ENCODE measurements at regions not wholly inside any gene's neighbourhood (a gene's known extent, or its start where the extent isn't known, plus 50 kb on each side); places are given as distances from the start of the nearest gene placed in this dataset.

DNA sequence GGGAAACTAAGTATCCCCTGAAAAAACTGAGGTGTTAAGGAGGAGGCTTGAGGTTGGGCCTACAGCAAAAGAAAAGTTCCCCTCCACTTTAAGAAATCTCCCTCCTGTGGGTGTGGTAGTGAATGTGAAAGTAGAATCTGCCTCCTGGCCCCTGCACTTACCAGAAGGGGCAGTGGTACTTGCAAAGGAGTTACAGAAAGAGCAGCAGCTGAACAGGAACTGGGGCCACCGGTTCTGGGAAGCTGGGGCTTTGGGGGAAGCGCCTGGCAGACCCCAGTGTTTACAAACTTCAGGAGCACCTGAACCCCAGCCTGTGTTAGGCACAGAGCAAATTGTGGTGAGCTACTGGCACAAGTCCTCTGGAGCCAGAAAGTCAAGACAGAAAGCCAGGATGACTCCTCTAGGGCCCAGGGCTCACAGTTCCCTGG, 250.2 kb upstream of the FGGY start:
- DNase-seq (ENCODE audit: extremely low read depth in 1 of 2, low read depth in 1 of 2) = no peak

DNA sequence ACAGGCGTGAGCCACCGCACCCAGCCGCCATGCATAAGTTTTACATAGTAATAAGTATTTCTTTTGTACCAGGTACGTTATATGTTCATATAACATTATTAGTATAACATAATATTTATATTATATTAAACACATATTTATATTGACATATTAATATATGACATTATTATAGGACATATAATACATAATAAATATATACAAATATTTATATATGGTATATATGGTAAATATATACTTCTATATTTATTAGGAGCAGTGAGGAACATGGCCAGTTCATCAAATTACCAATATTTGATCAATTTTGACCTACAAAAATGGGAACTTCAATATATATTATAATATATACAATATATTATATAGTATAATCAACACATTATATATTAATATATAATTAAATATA, 245.9 kb upstream of the FGGY start:
- DNase-seq (ENCODE audit: extremely low read depth in 1 of 2, low read depth in 1 of 2) = no peak

DNA sequence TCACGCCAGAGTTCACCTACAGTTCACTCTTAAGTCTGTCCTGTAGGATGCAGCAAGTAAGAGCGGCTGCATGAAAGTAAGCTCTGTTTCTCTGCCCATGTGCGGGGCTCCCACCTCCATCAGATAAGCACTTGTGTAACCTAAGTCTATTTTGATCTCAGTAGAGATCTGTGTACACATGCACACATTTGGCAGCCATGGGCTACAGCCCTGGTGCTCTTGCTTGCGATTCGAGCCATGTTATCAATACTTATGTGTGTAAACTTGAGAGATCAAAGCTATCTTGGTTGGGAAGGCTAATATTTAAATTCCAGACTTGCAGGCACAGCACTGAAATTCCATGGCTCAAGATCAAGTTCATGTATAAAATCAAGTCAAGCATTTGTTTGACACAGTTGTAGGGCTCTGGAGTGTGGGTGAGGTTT, 244.7 kb upstream of the FGGY start:
- DNase-seq (ENCODE audit: extremely low read depth in 1 of 2, low read depth in 1 of 2) = no peak

DNA sequence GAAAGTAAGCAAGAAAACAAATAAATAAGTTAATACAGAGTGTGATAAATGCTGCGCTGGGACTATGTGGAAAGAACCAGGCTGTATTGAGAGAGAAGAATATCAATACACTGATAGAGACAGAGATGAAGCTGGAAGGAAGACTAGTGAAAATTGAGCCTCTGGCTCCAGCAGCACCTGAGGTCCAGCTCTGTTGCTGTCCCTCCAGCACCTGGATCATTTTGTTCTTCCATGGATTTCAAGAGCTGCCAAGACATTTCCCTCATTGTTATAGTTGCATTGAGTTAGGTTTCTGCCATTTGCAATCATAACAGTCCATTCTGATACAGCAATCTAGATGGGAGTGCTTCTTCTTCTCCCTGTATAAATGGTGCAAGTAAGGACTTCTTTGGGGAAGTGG, 242.7 kb upstream of the FGGY start:
- no peak for DNase-seq (ENCODE audit: extremely low read depth in 1 of 2, low read depth in 1 of 2)

DNA sequence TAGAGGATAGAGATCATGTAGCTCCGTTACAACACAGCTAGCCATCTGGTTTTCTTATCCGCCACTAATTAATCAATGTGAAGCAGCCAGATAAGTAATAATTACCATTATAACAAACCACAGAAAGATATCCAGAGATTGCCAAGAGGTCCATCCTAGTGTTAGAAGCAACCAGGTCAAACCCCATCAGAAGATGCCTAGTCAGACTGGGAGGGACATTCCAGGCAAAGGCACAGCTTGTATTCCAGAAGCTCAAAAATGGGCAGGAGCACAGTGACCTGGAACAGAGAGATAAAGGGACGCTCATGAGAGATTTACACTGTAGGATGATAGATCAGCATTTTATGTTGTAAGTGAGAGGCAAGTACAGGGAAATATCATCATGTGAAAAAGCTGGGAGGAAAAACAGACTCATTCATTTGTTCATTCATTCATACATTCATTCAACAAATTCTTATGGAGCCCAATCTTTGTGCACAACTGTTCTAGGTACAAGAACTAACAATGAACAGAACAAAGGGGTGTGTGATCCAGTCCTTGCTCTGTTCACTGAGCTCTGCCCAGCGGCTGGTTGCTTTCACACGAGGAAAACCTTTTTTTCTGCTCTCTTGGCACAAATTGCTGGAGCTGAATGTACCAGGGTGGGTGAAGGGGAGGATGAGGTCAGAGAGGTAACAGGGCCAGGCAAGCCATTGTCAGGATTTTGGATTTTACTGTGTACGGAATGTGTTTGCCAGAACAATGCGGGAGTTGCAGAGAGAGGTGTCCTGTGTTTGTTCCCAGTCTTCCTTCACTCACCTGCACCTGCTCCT, 240.8 kb upstream of the FGGY start:
- no peak for DNase-seq (ENCODE audit: extremely low read depth in 1 of 2, low read depth in 1 of 2)

- no peak for DNase-seq (ENCODE audit: extremely low read depth in 1 of 2, low read depth in 1 of 2)
Measured at GRCh38 chr1:59057211-59057694, 239.6 kb upstream of the FGGY start.

DNA sequence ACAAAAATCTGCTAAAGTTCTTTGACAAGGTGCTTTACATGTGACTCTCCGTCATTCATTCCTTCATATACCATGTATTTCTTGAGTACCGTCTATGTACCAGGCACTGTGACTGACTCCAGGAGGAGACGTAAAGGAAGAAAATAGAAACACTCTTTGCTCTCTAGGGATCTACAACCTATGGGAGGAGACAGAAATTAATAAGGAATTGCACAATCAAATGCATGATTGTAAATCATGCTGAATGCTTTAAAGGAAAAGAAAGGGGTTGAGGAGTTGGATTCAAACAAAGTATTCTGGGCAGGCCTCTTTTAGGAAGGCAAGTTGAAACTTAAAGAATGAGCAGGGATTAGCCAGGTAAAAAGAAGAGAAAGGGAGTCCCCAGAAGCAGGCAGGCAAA, 239.1 kb upstream of the FGGY start:
- no peak for DNase-seq (ENCODE audit: extremely low read depth in 1 of 2, low read depth in 1 of 2)

DNA sequence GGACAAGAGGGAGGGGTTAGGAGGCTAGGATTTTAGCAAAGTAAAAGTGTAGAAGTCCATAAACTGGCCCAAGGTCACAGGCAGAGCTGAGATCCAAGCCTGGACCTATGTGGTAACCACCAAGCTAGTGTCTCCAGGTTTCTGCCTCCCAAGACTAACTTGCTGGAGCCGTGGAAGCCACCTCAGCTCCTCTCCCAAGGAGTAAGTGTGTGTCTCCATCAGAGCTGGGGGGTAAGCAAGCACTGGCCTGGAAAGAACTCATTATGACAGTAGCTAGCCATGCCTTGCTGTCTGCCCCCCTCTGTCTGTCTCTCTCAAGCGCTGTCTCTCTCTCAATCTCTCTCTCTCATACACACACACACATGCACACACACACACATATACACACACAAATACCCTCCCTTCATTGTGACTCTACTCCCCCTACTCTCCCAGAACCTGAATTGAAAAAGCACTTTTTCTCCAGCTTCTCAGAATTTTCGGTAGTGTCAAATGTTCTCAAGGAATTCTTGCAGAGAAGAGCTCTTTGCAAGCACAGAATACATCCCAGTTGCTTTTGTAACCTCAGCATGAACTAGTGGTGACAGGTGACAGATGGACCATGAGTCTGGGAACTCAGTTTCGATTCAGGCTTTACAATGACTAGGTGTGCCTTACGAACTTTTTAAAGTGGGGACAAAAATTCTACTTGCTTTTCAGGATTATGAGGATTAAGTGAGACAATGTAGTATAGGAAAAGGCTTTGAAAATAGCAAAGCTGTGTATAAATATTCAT, 238.0 kb upstream of the FGGY start:
- DNase-seq (ENCODE audit: extremely low read depth in 1 of 2, low read depth in 1 of 2) = no peak

DNA sequence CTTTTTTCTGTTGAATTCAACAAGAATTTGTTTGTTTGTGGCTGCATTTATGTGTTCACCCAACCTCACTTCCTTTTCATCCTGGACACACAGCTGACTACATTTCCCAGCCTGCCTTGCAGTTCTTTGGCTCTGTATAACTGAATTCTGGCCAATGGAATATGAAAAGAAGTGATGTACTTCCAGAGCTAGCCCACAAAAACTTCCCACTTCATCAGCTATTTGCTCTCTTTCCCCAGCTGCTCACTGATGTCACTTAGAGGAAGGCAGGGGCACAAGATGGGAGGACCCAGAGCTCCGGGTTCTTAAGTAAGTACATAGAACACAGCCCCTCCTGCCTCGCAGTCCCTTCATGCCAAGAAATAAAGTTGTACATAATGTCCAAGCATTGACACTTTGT, 235.0 kb upstream of the FGGY start:
- DNase-seq (ENCODE audit: extremely low read depth in 1 of 2, low read depth in 1 of 2) = no peak

- no peak for DNase-seq (ENCODE audit: extremely low read depth in 1 of 2, low read depth in 1 of 2)
Measured at GRCh38 chr1:59062743-59063142, 234.2 kb upstream of the FGGY start.

DNA sequence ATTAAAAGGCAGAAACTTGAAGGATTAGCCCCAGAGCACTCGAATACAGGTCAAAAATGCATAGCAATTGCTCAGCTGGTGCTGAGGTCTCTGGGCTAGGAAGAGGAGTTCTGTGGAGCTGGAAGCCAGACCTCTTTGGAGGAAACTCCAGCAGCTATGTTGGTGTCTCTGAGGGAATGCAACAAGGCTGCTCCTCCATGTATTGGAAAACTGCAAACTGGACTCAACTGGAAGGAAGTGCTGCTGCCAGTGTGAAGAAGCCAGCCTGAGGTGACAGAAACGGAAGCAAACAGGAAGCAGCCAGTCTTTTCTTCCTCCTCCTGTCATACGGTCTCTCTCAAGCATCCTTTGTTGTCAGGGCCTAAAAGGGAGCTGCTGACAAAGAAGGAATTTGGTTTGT, 233.4 kb upstream of the FGGY start:
- DNase-seq (ENCODE audit: extremely low read depth in 1 of 2, low read depth in 1 of 2) = no peak

DNA sequence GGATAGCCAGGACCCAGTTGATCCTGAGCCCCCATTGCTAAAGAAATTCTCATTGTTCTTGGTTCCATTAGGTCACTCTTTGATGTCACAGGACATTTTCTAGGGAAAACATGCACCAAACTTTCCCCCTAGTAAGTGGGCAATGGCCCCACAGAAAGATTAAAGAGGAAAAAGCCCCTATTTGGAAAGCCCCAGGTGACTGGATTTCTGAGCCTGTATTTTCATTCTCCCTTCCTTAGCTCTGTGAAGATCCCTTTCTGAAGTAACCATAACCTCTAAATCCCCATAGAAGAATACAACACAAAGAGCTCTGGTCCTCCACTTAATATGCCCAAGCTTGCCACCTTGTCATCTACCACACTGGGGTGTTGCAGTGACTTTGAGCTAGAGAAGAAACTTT, 232.3 kb upstream of the FGGY start:
- DNase-seq (ENCODE audit: extremely low read depth in 1 of 2, low read depth in 1 of 2) = no peak

DNA sequence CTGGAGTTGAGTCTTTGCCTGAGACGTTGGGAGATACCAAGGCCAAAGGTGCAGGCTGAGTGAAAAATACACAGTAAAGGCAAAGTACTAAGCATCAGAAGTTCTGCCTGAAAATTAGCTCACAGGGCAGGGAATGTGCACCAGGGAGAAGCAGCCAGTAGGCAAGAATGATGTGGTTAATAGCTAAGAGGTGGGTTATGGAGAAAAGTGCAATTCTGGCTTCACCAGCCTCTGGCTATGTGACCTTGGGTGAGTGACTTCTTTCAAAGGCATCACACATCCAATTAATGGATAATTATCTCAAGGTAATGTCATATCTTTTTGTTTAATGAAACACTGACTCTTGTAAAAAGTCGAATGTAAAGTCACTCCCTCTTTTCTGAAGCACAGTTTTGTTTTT, 230.7 kb upstream of the FGGY start:
- DNase-seq (ENCODE audit: extremely low read depth in 1 of 2, low read depth in 1 of 2) = no peak

GRCh38 chr1:59070610-59071009, 226.3 kb upstream of the FGGY start:
- DNase-seq (ENCODE audit: extremely low read depth in 1 of 2, low read depth in 1 of 2) = no peak

- no peak for DNase-seq (ENCODE audit: extremely low read depth in 1 of 2, low read depth in 1 of 2)
Measured at GRCh38 chr1:59071289-59071688, 225.6 kb upstream of the FGGY start.

DNA sequence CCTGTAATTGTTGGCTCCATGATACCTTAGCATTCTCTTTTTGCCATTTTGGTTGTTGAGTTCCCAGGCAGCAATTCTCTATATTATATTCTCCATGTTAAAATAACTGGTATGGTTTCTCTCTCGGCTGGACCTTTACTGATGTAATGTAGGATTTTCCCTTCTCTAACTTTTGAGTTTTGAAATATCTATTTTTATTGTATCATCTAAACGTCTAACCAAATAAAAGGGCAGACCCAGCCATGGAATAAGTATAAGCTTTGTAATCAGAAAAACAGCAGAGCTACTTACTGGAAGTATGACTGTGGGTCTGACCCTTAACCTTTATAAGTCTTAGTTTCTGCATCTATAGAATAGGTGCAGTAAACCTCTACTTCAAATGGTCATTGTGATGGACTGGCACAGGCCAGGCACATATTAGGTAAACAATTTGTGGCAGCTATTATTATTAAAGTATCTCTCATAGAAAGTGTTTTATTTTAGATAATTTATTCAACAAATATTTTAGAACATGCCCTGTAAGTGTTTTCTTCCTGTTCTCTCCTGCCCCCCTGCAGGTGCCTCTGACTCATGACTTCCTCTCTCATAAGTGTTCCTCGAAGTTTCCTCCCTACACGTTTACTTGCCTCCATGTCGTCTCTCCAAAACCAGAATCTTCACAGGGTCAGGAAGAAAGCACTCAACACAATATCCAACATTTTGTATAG, 224.9 kb upstream of the FGGY start:
- no peak for DNase-seq (ENCODE audit: extremely low read depth in 1 of 2, low read depth in 1 of 2)

- DNase-seq (ENCODE audit: extremely low read depth in 1 of 2, low read depth in 1 of 2) = no peak
Measured at GRCh38 chr1:59072583-59072947, 224.3 kb upstream of the FGGY start.

DNA sequence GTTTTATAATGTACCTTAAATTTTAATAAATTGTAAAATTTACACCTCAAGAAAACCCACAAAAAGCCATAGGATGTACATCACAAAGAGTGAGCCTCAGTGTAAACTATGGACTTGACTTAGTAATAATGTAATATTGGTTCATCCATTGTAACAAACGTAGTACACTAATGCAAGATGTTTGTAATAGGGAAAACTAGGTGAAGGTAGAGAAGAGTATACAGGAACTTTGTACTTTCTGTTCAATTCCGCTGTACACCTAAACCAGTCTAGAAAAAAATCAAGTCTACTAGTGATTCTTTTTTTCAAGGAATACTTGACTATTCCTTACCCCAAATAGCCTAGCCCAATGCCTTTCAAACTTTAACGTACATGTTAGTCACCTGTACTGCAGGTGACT, 222.3 kb upstream of the FGGY start:
- DNase-seq (ENCODE audit: extremely low read depth in 1 of 2, low read depth in 1 of 2) = no peak

DNA sequence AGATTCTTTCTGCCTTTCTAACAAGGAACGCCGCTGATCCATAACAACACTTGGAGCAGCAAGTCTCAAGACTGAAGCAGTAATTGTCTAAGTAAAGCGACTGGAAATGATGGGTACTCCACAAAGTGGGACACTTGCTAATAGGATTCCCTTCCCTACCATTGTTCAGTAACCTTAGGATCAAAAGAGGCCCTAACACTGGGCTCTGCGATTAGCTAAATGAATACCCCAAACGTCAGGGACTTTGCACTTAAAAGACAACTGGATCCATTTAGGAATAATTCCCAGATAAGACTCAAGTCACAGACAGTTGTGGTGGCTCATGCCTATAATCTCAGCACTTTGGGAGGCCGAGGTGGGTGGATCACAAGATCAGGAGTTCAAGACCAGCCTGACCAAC, 221.9 kb upstream of the FGGY start:
- no peak for DNase-seq (ENCODE audit: extremely low read depth in 1 of 2, low read depth in 1 of 2)

DNA sequence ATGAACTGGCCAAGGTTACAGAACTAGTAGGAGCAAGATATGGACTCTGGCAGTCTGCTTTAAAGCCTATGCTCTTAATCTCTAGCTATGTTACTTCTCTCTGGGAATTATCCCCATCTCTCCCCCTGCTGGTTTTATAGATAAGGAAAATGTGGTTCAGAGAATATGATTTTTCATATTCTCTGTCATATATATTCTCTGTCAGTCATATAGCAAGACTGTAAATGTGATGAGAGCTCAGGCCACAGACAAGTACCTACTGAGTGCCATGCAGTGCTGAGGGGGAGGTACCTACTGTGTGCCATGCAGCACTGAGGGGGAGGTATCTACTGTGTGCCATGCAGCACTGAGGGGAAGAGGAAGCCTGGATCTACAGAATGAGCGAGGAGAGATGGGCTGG, 220.3 kb upstream of the FGGY start:
- no peak for DNase-seq (ENCODE audit: extremely low read depth in 1 of 2, low read depth in 1 of 2)

- DNase-seq (ENCODE audit: extremely low read depth in 1 of 2, low read depth in 1 of 2) = no peak
Measured at GRCh38 chr1:59077466-59078069, 219.3 kb upstream of the FGGY start.

All from activated CD8-positive, alpha-beta memory T cell treated with anti-CD3 and anti-CD28 coated beads for 1 hour (primary cell).